ENCODE measurements at regions not wholly inside any gene's neighbourhood (a gene's known extent, or its start where the extent isn't known, plus 50 kb on each side); places are given as distances from the start of the nearest gene placed in this dataset.

DNA sequence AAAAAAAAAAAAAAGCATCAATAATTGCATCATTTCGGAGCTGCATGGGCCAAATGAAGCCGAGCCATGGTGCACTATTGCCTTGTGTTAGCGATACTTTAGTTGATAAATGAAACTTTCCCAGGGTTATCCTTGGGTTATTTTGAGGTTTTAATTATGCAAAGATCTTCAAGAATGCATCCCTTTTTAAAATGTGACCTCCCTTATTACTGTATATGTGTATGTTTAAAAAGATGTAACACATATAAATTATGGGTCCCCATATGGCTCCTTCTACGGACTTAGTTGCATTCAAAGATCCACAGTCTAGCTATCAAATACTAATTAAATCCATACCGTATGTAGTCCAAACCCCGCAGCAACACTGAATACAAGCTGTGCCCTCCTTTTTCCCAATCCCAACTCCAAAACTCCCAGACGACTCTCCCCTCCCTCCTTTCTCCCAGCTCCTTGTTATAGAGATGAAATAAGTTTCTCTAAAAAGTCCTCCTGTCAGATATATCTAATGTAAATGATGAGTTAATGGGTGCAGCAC lies 129.3 kb upstream of the MAP1LC3B2 start:
- no peak for DNase-seq (ENCODE audit: low spot score)
- H3K4me3 ChIP-seq, result no peak overlapping the region
- H3K9me3 ChIP-seq, result peaks cover 0 to 10% of the 10 kb centered on the region in 2 donors
- no peak overlapping the region for H3K27ac ChIP-seq
- no peaks in the 10 kb centered on the region for H3K27me3 ChIP-seq
- peaks cover 0 to 18% of the 10 kb centered on the region in 2 donors for H3K4me1 ChIP-seq
- no peaks in the 10 kb centered on the region for H3K36me3 ChIP-seq
- TF ChIP-seq, protein P1, sequence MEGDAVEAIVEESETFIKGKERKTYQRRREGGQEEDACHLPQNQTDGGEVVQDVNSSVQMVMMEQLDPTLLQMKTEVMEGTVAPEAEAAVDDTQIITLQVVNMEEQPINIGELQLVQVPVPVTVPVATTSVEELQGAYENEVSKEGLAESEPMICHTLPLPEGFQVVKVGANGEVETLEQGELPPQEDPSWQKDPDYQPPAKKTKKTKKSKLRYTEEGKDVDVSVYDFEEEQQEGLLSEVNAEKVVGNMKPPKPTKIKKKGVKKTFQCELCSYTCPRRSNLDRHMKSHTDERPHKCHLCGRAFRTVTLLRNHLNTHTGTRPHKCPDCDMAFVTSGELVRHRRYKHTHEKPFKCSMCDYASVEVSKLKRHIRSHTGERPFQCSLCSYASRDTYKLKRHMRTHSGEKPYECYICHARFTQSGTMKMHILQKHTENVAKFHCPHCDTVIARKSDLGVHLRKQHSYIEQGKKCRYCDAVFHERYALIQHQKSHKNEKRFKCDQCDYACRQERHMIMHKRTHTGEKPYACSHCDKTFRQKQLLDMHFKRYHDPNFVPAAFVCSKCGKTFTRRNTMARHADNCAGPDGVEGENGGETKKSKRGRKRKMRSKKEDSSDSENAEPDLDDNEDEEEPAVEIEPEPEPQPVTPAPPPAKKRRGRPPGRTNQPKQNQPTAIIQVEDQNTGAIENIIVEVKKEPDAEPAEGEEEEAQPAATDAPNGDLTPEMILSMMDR (IDR thresholded peaks at IDR 0.05), result no peak

DNA sequence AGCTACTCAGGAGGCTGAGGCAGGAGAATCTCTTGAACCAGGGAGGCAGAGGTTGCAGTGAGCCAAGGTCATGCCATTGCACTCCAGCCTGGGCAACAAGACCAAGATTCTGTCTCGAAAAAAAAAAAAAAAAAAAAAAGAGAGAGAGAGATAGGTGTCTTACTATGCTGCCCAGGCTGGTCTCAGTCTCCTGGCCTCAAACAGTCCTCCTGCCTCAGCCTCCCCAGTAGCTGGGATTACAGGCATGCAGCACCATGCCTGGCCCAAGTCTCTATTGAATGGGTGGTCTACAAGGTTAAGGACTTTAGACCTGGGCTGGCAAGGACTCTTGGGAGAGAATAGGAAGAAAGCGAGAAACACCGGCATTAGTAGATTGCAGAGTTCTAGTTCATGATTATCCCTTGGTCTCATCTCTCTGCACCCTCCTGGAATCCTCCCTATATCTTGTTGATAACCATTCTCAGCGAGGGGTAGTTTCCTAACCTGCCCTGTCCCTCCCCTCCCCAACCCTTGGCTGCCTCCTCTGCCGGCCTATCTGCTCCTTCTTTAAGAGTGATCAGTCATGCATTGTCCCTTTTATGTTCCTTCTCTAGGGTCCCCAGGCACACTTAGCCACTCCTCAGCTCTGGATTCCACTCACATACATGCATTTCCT lies 128.1 kb upstream of the MAP1LC3B2 start:
- H3K27me3 ChIP-seq, result no peaks in the 10 kb centered on the region
- no peak overlapping the region for H3K27ac ChIP-seq
- TF ChIP-seq, protein P1 (IDR thresholded peaks at IDR 0.05), result no peak
- no peaks in the 10 kb centered on the region for H3K36me3 ChIP-seq
- H3K9me3 ChIP-seq, result peaks cover 0 to 10% of the 10 kb centered on the region in 2 donors
- no peak overlapping the region for H3K4me3 ChIP-seq
- DNase-seq (ENCODE audit: low spot score), result no peak
- peaks cover 0 to 18% of the 10 kb centered on the region in 2 donors for H3K4me1 ChIP-seq

DNA sequence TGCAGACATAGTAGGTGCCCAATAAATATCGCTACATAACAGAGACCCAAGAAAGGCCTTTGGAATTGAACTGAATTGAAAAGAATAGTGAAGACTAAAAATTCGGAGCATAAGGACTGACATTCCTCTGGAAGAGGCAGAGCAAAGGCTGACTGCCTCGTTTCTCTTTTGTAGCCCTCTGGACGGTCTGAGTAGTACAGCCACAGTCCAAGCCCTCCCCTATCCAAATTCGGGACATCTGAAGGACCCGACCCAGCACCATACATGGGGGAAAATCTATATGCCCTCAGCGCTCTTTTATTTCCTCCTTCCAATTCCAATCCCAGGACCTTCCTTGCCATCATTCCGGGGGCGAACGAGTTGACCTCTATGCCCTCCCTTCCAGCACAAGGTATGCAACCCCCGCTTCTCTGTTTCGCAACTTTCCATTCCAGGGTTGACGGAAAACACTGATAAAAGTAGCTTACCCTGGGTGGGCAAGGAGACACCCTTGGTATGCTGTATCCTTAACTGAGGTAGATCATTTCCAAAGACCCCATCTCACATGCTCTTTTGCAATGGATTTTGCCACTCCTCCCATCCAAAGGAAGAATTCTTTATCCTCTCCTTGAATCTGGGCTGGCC lies 127.4 kb upstream of the MAP1LC3B2 start:
- no peak overlapping the region for H3K27ac ChIP-seq
- no peaks in the 10 kb centered on the region for H3K36me3 ChIP-seq
- no peaks in the 10 kb centered on the region for H3K27me3 ChIP-seq
- H3K4me1 ChIP-seq, result peaks cover 0 to 22% of the 10 kb centered on the region in 2 donors
- no peak overlapping the region for H3K4me3 ChIP-seq
- TF ChIP-seq, protein P1 (IDR thresholded peaks at IDR 0.05), result no peak
- peaks cover 0 to 10% of the 10 kb centered on the region in 2 donors for H3K9me3 ChIP-seq
- no peak for DNase-seq (ENCODE audit: low spot score)

DNA sequence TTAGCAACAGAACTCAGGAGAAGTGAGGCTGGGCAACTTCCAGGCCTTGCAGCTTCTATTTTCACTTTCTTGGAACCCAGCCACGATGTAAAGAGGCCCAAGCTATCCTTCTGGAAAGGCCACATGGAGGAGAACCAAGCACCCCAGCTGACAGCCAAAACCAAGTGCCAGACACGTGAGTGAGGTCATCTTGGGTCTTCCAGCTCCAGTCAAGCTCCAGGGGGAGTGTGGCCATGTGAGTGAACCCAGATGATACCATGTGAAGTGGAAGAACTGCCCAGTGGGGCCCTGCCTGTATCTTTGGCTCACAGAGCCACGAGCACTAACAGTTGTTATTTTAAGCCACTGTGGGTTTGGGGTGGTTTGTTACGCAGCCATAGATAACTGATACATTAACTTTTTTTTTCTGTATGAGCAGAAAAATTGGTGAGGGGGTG lies 126.8 kb upstream of the MAP1LC3B2 start:
- no peak for DNase-seq (ENCODE audit: low spot score)
- Histone ChIP-seq H3K4me3 (no peak overlapping the region), H3K27me3 (no peaks in the 10 kb centered on the region), H3K36me3 (no peaks in the 10 kb centered on the region), H3K9me3 (peaks cover 0 to 10% of the 10 kb centered on the region in 2 donors), H3K4me1 (peaks cover 0 to 22% of the 10 kb centered on the region in 2 donors), H3K27ac (no peak overlapping the region)
- TF ChIP-seq, protein P1 (IDR thresholded peaks at IDR 0.05), result no peak

DNA sequence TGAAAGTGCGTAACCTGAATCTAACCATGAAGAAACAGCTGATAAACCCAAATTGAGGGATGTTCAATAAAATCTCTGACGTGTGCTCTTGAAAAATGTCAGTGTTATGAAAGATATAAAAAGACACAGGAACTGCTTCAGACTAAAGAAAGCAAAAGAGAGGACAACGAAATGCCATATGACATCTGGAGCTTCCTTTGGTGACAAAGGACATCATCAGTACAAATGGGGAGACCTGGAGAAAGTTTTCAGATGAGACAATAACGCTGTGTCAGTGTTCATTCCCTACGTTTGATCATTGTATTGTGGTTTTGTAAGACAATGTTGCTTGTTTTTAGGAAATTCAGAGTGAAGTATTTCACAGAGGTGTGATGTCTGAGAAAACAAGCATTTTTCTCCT lies 125.9 kb upstream of the MAP1LC3B2 start:
- TF ChIP-seq, protein P1 (IDR thresholded peaks at IDR 0.05), result no peak
- Histone ChIP-seq H3K4me1 (peaks cover 0 to 22% of the 10 kb centered on the region in 2 donors), H3K27me3 (no peaks in the 10 kb centered on the region), H3K9me3 (peaks cover 0 to 10% of the 10 kb centered on the region in 2 donors), H3K36me3 (no peaks in the 10 kb centered on the region), H3K4me3 (no peak overlapping the region), H3K27ac (no peak overlapping the region)
- no peak for DNase-seq (ENCODE audit: low spot score)

Data from right atrium auricular region (tissue), 2 donors.